ENCODE measurements at regions not wholly inside any gene's neighbourhood (a gene's known extent, or its start where the extent isn't known, plus 50 kb on each side); places are given as distances from the start of the nearest gene placed in this dataset.

GRCh38 chr11:45722144-45722543, 56.7 kb upstream of the CHST1 start:
- DNase-seq: no peak
- Mint-ChIP-seq H3K9me3 (no peaks in the 10 kb centered on the region), H3K36me3 (ENCODE audit: low read depth) (no peaks in the 10 kb centered on the region), H3K4me1 (ENCODE audit: low read depth) (no peaks in the 10 kb centered on the region), H3K27ac (no peak overlapping the region), H3K27me3 (ENCODE audit: insufficient read depth) (peaks cover 24% of the 10 kb centered on the region), H3K4me3 (no peak overlapping the region)
- TF ChIP-seq, protein P1, sequence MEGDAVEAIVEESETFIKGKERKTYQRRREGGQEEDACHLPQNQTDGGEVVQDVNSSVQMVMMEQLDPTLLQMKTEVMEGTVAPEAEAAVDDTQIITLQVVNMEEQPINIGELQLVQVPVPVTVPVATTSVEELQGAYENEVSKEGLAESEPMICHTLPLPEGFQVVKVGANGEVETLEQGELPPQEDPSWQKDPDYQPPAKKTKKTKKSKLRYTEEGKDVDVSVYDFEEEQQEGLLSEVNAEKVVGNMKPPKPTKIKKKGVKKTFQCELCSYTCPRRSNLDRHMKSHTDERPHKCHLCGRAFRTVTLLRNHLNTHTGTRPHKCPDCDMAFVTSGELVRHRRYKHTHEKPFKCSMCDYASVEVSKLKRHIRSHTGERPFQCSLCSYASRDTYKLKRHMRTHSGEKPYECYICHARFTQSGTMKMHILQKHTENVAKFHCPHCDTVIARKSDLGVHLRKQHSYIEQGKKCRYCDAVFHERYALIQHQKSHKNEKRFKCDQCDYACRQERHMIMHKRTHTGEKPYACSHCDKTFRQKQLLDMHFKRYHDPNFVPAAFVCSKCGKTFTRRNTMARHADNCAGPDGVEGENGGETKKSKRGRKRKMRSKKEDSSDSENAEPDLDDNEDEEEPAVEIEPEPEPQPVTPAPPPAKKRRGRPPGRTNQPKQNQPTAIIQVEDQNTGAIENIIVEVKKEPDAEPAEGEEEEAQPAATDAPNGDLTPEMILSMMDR (IDR thresholded peaks at IDR 0.05): no peak

GRCh38 chr11:45717526-45717925, 52.1 kb upstream of the CHST1 start:
- H3K4me3 Mint-ChIP-seq: no peak overlapping the region
- TF ChIP-seq, protein P1 (IDR thresholded peaks at IDR 0.05): no peak

GRCh38 chr11:45715418-45715817, 50.0 kb upstream of the CHST1 start:
- DNase-seq: no peak
- no peaks in the 10 kb centered on the region for H3K4me1 Mint-ChIP-seq (ENCODE audit: low read depth)
- H3K9me3 Mint-ChIP-seq: no peaks in the 10 kb centered on the region
- no peaks in the 10 kb centered on the region for H3K36me3 Mint-ChIP-seq (ENCODE audit: low read depth)
- H3K27ac Mint-ChIP-seq: no peak overlapping the region
- peaks cover 12% of the 10 kb centered on the region for H3K27me3 Mint-ChIP-seq (ENCODE audit: insufficient read depth)
- TF ChIP-seq, protein P1 (IDR thresholded peaks at IDR 0.05): no peak
- H3K4me3 Mint-ChIP-seq: no peak overlapping the region

More at GRCh38 chr11:45717526-45717925, 52.1 kb upstream of the CHST1 start:
- no peak overlapping the region for H3K27ac Mint-ChIP-seq
- no peaks in the 10 kb centered on the region for H3K9me3 Mint-ChIP-seq
- no peak for DNase-seq
- H3K36me3 Mint-ChIP-seq (ENCODE audit: low read depth): no peaks in the 10 kb centered on the region
- H3K4me1 Mint-ChIP-seq (ENCODE audit: low read depth): no peaks in the 10 kb centered on the region
- peaks cover 15% of the 10 kb centered on the region for H3K27me3 Mint-ChIP-seq (ENCODE audit: insufficient read depth)
